ENCODE measurements at regions not wholly inside any gene's neighbourhood (a gene's known extent, or its start where the extent isn't known, plus 50 kb on each side); places are given as distances from the start of the nearest gene placed in this dataset.
"Not testable (repeated sequence)": the region's sequence is repeated elsewhere in the genome, so short reads cannot be mapped to it uniquely, and the experiment has no call there.

- Mint-ChIP-seq H3K27ac (no peak overlapping the region), H3K9me3 (no peaks in the 10 kb centered on the region), H3K27me3 (ENCODE audit: low read depth) (peaks cover 5% of the 10 kb centered on the region), H3K4me3 (no peak overlapping the region), H3K4me1 (ENCODE audit: low read depth) (no peaks in the 10 kb centered on the region), H3K36me3 (ENCODE audit: low read depth) (no peaks in the 10 kb centered on the region)
- intact Hi-C loops (cut with micrococcal nuclease): no loop called here
- CTCF ChIA-PET: no interaction called here
- no peak for DNase-seq
Observed at GRCh38 chr10:45211576-45211975, 103.8 kb downstream of the OR13A1 start.

GRCh38 chr10:45219416-45219815 lies 96.0 kb downstream of the OR13A1 start:
- DNase-seq: no peak
- no peaks in the 10 kb centered on the region for H3K9me3 Mint-ChIP-seq
- no peak overlapping the region for H3K4me3 Mint-ChIP-seq
- intact Hi-C loops (cut with micrococcal nuclease): no loop called here
- no peaks in the 10 kb centered on the region for H3K36me3 Mint-ChIP-seq (ENCODE audit: low read depth)
- H3K27ac Mint-ChIP-seq: no peak overlapping the region
- no peaks in the 10 kb centered on the region for H3K4me1 Mint-ChIP-seq (ENCODE audit: low read depth)
- CTCF ChIA-PET: no interaction called here
- no peaks in the 10 kb centered on the region for H3K27me3 Mint-ChIP-seq (ENCODE audit: low read depth)

GRCh38 chr10:45220931-45221330 lies 94.5 kb downstream of the OR13A1 start:
- Mint-ChIP-seq H3K4me1 (ENCODE audit: low read depth) (no peaks in the 10 kb centered on the region), H3K9me3 (no peaks in the 10 kb centered on the region), H3K27ac (no peak overlapping the region), H3K36me3 (ENCODE audit: low read depth) (no peaks in the 10 kb centered on the region), H3K4me3 (no peak overlapping the region), H3K27me3 (ENCODE audit: low read depth) (peaks cover 2% of the 10 kb centered on the region)
- no peak for DNase-seq
- intact Hi-C loops (cut with micrococcal nuclease): no loop called here
- CTCF ChIA-PET: interaction anchor here (0.6 to 1.0 kb wide), 2 partner anchors 9 to 149 kb away, joined by 3 to 4 read pairs; no protein-coding TSS in a partner anchor

GRCh38 chr10:45224219-45224841 lies 91.1 kb downstream of the OR13A1 start:
- intact Hi-C loops (cut with micrococcal nuclease): no loop called here
- peaks cover 8% of the 10 kb centered on the region for H3K27me3 Mint-ChIP-seq (ENCODE audit: low read depth)
- CTCF ChIA-PET: no interaction called here
- no peaks in the 10 kb centered on the region for H3K36me3 Mint-ChIP-seq (ENCODE audit: low read depth)
- H3K4me3 Mint-ChIP-seq: no peak overlapping the region
- no peak for DNase-seq
- H3K9me3 Mint-ChIP-seq: peaks cover 3% of the 10 kb centered on the region
- H3K4me1 Mint-ChIP-seq (ENCODE audit: low read depth): no peaks in the 10 kb centered on the region
- no peak overlapping the region for H3K27ac Mint-ChIP-seq

- intact Hi-C loops (cut with micrococcal nuclease): no loop called here
- CTCF ChIA-PET: no interaction called here
- no peak overlapping the region for H3K4me3 Mint-ChIP-seq
Observed at GRCh38 chr10:45227042-45227441, 88.4 kb downstream of the OR13A1 start.

DNA sequence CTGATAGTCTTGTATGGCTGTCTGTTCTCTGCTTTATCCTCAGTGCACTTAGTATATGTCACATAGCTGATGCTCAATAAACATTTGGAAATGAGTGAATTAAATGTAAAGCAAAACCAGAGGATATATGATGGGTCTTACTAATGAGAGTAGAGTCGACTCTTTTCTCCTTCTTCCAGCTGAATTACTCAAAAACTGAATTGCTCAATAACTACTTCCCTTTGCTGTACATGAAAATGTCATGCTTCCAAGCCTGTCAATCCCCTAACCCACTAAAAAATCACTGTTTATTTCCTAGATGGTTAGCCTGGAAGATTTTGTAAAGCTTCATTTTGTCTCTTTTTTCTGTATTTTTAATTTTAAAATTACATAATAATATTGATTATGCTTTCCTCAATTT lies 88.0 kb downstream of the OR13A1 start:
- intact Hi-C loops (cut with micrococcal nuclease): no loop called here
- Mint-ChIP-seq H3K27ac (no peak overlapping the region), H3K9me3 (peaks cover 14% of the 10 kb centered on the region), H3K4me1 (ENCODE audit: low read depth) (no peaks in the 10 kb centered on the region), H3K36me3 (ENCODE audit: low read depth) (no peaks in the 10 kb centered on the region), H3K4me3 (no peak overlapping the region), H3K27me3 (ENCODE audit: low read depth) (peaks cover 13% of the 10 kb centered on the region)
- CTCF ChIA-PET: no interaction called here
- DNase-seq: no peak

More at GRCh38 chr10:45227042-45227441, 88.4 kb downstream of the OR13A1 start:
- H3K27me3 Mint-ChIP-seq (ENCODE audit: low read depth): peaks cover 13% of the 10 kb centered on the region
- no peaks in the 10 kb centered on the region for H3K36me3 Mint-ChIP-seq (ENCODE audit: low read depth)
- H3K27ac Mint-ChIP-seq: no peak overlapping the region
- no peak for DNase-seq
- no peaks in the 10 kb centered on the region for H3K4me1 Mint-ChIP-seq (ENCODE audit: low read depth)
- peaks cover 14% of the 10 kb centered on the region for H3K9me3 Mint-ChIP-seq

DNA sequence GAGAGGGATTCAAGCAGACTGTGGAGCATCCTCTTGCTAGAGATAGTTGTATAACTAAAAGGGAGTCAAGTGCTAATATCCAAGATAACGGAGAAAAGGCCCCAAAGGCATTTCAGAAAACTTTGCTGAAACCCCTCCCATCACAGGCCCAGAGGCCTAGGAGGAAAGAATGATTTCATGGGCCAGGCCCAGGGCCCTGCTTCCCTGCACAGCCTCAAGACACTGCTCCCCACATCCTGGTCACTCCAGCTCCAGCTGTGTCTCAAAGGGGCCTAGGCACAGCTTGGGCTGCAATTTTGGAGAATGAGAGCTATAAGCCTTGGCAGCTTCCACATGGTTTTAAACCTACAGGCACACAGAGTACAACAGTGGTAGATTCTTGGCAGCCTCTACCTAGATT lies 85.6 kb downstream of the OR13A1 start:
- H3K36me3 Mint-ChIP-seq (ENCODE audit: low read depth): no peaks in the 10 kb centered on the region
- H3K27me3 Mint-ChIP-seq (ENCODE audit: low read depth): peaks cover 17% of the 10 kb centered on the region
- H3K27ac Mint-ChIP-seq: no peak overlapping the region
- CTCF ChIA-PET: interaction anchor here (1.5 kb wide), 1 partner anchor 8 kb away, joined by 4 read pairs; no protein-coding TSS in a partner anchor
- H3K4me3 Mint-ChIP-seq: no peak overlapping the region
- intact Hi-C loops (cut with micrococcal nuclease): loop anchor here (10.0 kb wide), 2 partner anchors 295 to 365 kb away; no protein-coding TSS in a partner anchor
- H3K4me1 Mint-ChIP-seq (ENCODE audit: low read depth): no peaks in the 10 kb centered on the region
- peaks cover 14% of the 10 kb centered on the region for H3K9me3 Mint-ChIP-seq
- no peak for DNase-seq

DNA sequence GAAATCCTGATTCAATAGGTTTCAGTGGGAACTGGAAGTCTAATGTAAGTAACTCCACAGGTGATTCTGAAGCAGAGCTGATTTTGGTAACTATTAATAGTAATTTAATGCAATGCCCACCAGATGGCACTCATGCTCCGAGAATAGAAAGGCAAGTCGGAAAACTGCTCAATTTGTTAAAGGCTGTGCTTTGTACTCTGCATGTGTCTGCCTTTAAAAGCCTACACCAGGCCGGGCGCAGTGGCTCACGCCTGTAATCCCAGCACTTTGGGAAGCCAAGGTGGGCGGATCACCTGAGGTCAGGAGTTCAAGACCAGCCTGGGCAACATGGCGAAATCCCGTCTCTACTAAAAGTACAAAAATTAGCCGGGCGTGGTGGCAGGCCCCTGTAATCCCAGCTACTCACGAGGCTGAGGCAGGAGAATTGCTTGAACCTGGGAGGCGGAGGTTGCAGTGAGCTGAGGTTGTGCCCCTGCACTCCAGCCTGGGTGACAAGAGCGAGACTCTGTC lies 80.1 kb downstream of the OR13A1 start:
- not testable (repeated sequence) for H3K4me1 Mint-ChIP-seq (ENCODE audit: low read depth); H3K27ac Mint-ChIP-seq; H3K9me3 Mint-ChIP-seq; H3K36me3 Mint-ChIP-seq (ENCODE audit: low read depth); H3K4me3 Mint-ChIP-seq; H3K27me3 Mint-ChIP-seq (ENCODE audit: low read depth)
- CTCF ChIA-PET: interaction anchor here (0.6 to 2.3 kb wide), 21 partner anchors 8 to 473 kb away, joined by 3 to 11 read pairs (median 3); no protein-coding TSS in a partner anchor
- intact Hi-C loops (cut with micrococcal nuclease): loop anchor here (2.0 to 10.0 kb wide), 5 partner anchors 227 to 793 kb away; no protein-coding TSS in a partner anchor
- DNase-seq: peak; percentile 81

DNA sequence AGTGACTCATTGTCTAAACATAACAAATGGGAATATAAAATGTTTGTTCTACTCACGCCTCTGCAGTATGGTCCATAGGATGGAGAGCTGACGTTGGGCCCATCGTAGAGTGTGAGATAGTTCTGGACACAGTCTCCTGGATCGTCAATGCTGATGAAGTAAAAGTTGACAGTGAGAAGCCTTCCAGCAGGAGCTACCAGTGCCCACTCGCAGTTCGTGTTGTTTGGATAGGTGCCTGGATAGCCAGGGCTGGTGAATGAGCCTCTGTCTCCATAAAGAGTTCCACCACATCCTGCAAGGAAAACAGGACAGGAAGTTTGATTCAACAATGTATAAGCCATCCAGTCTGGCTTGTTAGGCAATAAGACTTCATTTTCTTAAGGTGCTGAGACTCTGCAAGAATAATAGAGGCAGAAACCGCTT lies 79.6 kb downstream of the OR13A1 start:
- no peak for DNase-seq
- intact Hi-C loops (cut with micrococcal nuclease): loop anchor here (2.0 to 10.0 kb wide), 5 partner anchors 227 to 793 kb away; no protein-coding TSS in a partner anchor
- H3K9me3 Mint-ChIP-seq: no peaks in the 10 kb centered on the region
- CTCF ChIA-PET: interaction anchor here (0.6 to 1.8 kb wide), 14 partner anchors 9 to 793 kb away, joined by 3 to 5 read pairs (median 4); no protein-coding TSS in a partner anchor
- no peaks in the 10 kb centered on the region for H3K36me3 Mint-ChIP-seq (ENCODE audit: low read depth)
- peaks cover 4% of the 10 kb centered on the region for H3K27me3 Mint-ChIP-seq (ENCODE audit: low read depth)
- H3K4me1 Mint-ChIP-seq (ENCODE audit: low read depth): peaks cover 5% of the 10 kb centered on the region
- no peak overlapping the region for H3K4me3 Mint-ChIP-seq
- no peak overlapping the region for H3K27ac Mint-ChIP-seq

DNA sequence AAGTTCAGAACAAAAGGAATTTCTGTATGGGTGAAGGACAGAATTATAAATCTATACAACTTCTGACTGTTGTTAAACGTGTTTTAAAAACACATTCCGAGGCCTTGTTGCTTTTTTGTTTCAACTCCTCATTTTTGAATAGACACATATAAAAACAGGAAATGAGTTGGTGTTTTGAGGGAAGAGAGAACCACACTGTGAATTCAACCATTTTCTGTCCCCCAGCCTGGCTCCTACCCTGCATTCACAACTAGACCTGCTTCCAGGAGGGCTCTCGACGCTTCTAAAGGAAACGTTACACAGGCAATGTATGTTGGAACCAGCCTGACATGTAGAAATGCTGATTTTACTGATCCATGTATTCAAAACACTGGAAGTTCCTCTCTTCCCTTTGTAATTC lies 76.5 kb downstream of the OR13A1 start:
- H3K27ac Mint-ChIP-seq: no peak overlapping the region
- no peak overlapping the region for H3K4me3 Mint-ChIP-seq
- DNase-seq: no peak
- H3K36me3 Mint-ChIP-seq (ENCODE audit: low read depth): no peaks in the 10 kb centered on the region
- no peaks in the 10 kb centered on the region for H3K9me3 Mint-ChIP-seq
- intact Hi-C loops (cut with micrococcal nuclease): loop anchor here (10.0 kb wide), 2 partner anchors 304 to 356 kb away; no protein-coding TSS in a partner anchor
- peaks cover 17% of the 10 kb centered on the region for H3K4me1 Mint-ChIP-seq (ENCODE audit: low read depth)
- CTCF ChIA-PET: no interaction called here
- peaks cover 2% of the 10 kb centered on the region for H3K27me3 Mint-ChIP-seq (ENCODE audit: low read depth)

DNA sequence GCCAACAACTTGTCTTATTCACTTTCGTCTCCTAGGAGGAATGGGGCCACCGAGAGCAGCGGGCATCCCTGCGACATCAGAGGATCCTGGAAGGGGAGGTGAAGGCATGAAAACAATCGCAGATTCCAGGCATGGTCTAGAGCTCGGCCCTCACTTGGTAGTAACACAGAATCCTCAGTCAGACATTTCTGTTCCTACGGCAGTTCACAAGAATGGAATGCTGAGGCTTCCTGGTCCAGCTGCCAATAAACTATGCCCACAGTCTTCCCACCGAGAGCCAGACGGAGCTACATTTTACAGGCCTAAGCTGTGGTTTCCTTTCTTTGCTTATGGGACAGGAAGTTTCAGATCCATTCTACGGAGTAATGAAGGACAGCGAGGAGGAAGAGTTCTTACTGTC lies 75.8 kb downstream of the OR13A1 start:
- CTCF ChIA-PET: no interaction called here
- Mint-ChIP-seq H3K27ac (no peak overlapping the region), H3K4me1 (ENCODE audit: low read depth) (peaks cover 17% of the 10 kb centered on the region), H3K36me3 (ENCODE audit: low read depth) (no peaks in the 10 kb centered on the region), H3K4me3 (no peak overlapping the region), H3K27me3 (ENCODE audit: low read depth) (no peaks in the 10 kb centered on the region), H3K9me3 (no peaks in the 10 kb centered on the region)
- no peak for DNase-seq
- intact Hi-C loops (cut with micrococcal nuclease): loop anchor here (10.0 kb wide), 2 partner anchors 305 to 355 kb away; no protein-coding TSS in a partner anchor

DNA sequence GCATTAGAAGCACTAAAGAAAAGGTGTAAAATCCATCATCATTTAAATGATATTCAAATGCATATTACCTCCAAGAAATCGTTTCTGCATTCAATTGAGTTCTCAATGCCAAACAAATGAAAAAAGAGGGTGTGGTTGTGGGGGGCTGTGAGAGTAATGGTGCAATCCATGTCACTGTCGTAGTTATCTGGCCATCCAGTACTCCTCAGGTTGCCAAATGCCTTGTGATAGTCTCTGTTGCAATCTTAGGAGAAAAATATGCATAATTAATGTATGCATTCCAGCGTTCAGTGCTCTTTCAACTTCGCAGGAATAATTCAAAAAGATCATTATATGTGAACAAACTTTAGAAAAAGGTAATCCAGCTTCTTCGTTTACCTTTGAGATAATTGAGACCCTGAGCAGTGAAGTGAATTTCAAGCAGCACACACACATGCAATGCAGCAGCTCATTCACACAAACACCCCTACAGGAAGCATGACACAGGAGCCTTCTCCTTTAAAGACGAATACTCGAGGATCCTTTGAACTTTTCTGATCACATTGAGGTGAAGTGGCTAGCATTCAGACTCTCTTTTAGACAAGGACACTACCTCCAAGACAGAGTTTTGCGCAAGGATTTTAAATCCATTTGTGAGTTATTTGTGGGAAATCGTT lies 73.4 kb downstream of the OR13A1 start:
- H3K36me3 Mint-ChIP-seq (ENCODE audit: low read depth): no peaks in the 10 kb centered on the region
- H3K4me1 Mint-ChIP-seq (ENCODE audit: low read depth): peaks cover 17% of the 10 kb centered on the region
- H3K4me3 Mint-ChIP-seq: no peak overlapping the region
- H3K9me3 Mint-ChIP-seq: no peaks in the 10 kb centered on the region
- no peaks in the 10 kb centered on the region for H3K27me3 Mint-ChIP-seq (ENCODE audit: low read depth)
- CTCF ChIA-PET: interaction anchor here (0.7 kb wide), 1 partner anchor 26 kb away, joined by 3 read pairs; no protein-coding TSS in a partner anchor
- no peak for DNase-seq
- H3K27ac Mint-ChIP-seq: no peak overlapping the region
- intact Hi-C loops (cut with micrococcal nuclease): no loop called here

Data from activated naive CD4-positive, alpha-beta T cell treated with anti-CD3 and anti-CD28 coated beads for 36 hours (primary cell).